Left lobe of liver (tissue), 2 donors: ENCODE measurements at regions not wholly inside any gene's neighbourhood (a gene's known extent, or its start where the extent isn't known, plus 50 kb on each side); places are given as distances from the start of the nearest gene placed in this dataset.

Experiments
- ATAC-seq: fragments of 200-7000 bp; cut with Tn5 transposase; one replicate; pipeline ENCODE4 v1.9.1; 2020; ENCODE audit warnings: mild to moderate bottlenecking, moderate library complexity
- DNase-seq: peaks from one replicate; pipeline ENCODE4 v3.0.0-alpha.2; 2020; ENCODE audit warnings: low spot score
- donor health status: DM: no; HTN: no; CAD: no; lungs with moderate emphysema.
- donor health status: DM: no; HTN: yes; CAD: no.

- DNase-seq (no peak), ATAC-seq (no peak)
Measured at GRCh38 chr13:25044071-25044470, 51.9 kb upstream of the PABPC3 start.
